ENCODE measurements at regions not wholly inside any gene's neighbourhood (a gene's known extent, or its start where the extent isn't known, plus 50 kb on each side); places are given as distances from the start of the nearest gene placed in this dataset.
"Not testable (repeated sequence)": the region's sequence is repeated elsewhere in the genome, so short reads cannot be mapped to it uniquely, and the experiment has no call there.

DNA sequence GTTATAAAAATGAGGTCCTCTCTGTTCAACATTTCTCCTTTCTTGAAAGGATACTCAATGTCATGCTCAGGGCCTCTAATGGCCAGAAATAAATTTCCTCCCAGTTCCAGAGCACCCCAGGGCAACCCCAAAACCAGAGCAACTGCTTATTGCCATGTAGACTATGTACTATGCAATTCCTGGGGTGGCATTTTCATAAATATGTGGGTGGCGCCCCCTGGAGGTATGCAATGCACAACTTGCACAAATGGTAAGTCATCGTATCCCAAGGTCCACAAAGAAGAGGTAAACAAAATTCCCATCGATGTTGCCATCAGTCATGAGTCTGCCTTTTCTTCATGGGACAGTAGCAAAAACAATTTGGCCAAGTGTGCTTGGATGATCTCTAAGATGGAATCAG is 98.6 kb upstream of the DEFB108B start:
- not testable (repeated sequence) for H3K36me3 ChIP-seq (ENCODE audit: control insufficient read depth, insufficient read depth, low read length); H3K4me3 ChIP-seq (ENCODE audit: low read depth, low read length)

DNA sequence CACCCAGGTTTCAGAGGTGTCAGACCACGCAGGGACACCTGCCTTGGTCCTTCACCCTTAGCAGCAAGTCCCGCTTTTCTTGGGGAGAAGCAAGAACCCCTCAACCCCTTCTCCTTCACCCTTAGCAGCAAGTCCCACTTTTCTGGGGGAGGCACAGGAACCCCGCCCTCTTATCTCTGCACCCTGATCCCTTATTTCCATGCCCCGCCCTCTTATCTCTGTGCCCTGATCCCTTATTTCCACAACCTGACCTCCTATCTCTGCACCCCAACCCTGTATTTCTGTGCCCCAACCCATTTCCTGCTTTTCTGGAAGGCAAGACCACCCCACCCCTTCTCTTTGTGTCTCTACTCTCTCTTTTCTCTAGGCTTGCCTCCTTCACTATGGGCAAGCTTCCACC is 94.7 kb upstream of the DEFB108B start:
- not testable (repeated sequence) for H3K4me3 ChIP-seq (ENCODE audit: low read depth, low read length); H3K9ac ChIP-seq (ENCODE audit: low read depth, low read length); H3K27me3 ChIP-seq (ENCODE audit: control insufficient read depth, insufficient read depth, low read length); H3K4me1 ChIP-seq (ENCODE audit: control insufficient read depth, insufficient read depth, low read length); H3K9me3 ChIP-seq (ENCODE audit: control insufficient read depth, insufficient read depth, low read length); H3K36me3 ChIP-seq (ENCODE audit: control insufficient read depth, insufficient read depth, low read length)

More for the DNA sequence above, 98.6 kb upstream of the DEFB108B start:
- not testable (repeated sequence) for H3K9me3 ChIP-seq (ENCODE audit: control insufficient read depth, insufficient read depth, low read length); H3K9ac ChIP-seq (ENCODE audit: low read depth, low read length); H3K4me1 ChIP-seq (ENCODE audit: control insufficient read depth, insufficient read depth, low read length); H3K27me3 ChIP-seq (ENCODE audit: control insufficient read depth, insufficient read depth, low read length)

DNA sequence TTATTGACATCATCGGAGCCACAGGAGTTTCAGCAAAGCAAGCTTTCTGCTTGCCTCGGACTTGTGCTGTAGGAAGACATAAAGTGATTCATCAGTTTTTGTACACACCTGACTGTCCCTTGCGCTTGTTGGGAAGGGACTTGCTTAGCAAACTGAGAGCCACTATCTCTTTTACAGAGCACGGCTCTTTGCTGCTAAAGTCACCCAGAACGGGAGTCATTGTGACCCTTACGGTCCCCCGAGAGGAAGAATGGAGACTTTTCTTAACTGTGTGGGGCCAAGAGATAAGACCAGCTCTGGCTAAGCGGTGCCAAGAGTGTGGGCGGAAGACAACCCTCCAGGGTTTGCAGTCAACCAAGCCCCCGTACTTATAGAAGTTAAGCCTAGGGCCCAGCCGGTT is 89.6 kb upstream of the DEFB108B start:
- not testable (repeated sequence) for H3K4me1 ChIP-seq (ENCODE audit: control insufficient read depth, insufficient read depth, low read length); H3K27me3 ChIP-seq (ENCODE audit: control insufficient read depth, insufficient read depth, low read length); H3K36me3 ChIP-seq (ENCODE audit: control insufficient read depth, insufficient read depth, low read length)

DNA sequence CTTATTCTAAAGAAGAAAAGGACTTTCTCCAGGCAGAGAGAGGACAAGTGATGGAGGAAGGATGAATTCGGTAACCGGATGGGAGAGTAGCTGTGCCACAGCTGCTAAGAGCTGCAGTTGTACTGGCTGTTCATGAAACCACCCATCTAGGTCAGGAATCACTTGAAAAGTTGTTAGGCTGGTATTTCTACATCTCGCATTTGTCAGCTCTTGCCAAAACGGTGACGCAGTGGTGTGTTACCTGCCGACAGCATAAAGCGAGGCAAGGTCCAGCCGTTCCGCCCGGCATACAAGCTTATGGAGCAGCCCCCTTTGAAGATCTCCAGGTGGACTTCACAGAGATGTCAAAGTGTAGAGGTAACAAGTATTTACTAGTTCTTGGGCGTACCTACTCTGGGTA is 87.3 kb upstream of the DEFB108B start:
- not testable (repeated sequence) for H3K4me3 ChIP-seq (ENCODE audit: low read depth, low read length); H3K27me3 ChIP-seq (ENCODE audit: control insufficient read depth, insufficient read depth, low read length); H3K9ac ChIP-seq (ENCODE audit: low read depth, low read length); H3K36me3 ChIP-seq (ENCODE audit: control insufficient read depth, insufficient read depth, low read length); H3K9me3 ChIP-seq (ENCODE audit: control insufficient read depth, insufficient read depth, low read length); H3K4me1 ChIP-seq (ENCODE audit: control insufficient read depth, insufficient read depth, low read length)

More for the DNA sequence above, 89.6 kb upstream of the DEFB108B start:
- H3K4me3 ChIP-seq (ENCODE audit: low read depth, low read length); H3K9me3 ChIP-seq (ENCODE audit: control insufficient read depth, insufficient read depth, low read length); H3K9ac ChIP-seq (ENCODE audit: low read depth, low read length): not testable (repeated sequence)

DNA sequence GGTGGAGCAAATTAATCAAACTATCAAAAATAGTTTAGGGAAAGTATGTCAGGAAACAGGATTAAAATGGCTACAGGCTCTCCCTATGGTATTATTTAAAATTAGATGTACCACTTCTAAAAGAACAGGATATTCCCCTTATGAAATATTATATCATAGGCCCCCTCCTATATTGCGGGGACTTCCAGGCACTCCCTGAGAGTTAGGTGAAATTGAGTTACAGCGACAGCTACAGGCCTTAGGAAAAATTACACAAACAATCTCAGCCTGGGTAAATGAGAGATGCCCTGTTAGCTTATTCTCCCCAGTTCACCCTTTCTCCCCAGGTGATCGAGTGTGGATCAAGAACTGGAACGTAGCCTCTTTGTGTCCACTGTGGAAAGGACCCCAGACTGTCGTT is 86.7 kb upstream of the DEFB108B start:
- not testable (repeated sequence) for H3K4me3 ChIP-seq (ENCODE audit: low read depth, low read length); H3K4me1 ChIP-seq (ENCODE audit: control insufficient read depth, insufficient read depth, low read length)

DNA sequence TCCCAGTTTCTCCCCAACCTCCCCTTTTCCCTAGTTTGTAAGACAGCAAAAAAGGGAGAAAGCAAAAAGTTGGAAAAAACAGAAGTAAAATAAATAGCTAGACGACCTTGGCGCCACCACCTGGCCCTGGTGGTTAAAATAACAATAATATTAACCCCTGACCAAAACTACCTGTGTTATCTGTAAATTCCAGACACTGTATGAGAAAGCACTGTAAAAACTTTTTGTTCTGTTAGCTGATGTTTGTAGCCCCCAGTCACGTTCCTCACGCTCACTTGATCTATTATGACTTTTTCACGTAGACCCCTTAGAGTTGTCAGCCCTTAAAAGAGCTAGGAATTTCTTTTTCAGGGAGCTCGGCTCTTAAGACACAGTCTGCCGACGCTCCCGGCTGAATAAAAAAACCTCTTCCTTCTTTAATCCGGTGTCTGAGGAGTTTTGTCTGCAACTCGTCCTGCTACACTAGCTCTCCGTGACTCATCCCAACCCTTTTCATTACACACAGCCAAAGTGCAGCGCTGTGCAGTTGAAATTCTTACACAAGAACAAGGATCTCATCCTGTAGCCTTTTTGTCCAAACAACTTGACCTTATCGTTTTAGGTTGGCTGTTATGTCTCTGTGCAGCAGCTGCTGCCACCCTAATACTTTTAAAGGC is 83.9 kb upstream of the DEFB108B start:
- not testable (repeated sequence) for H3K27me3 ChIP-seq (ENCODE audit: control insufficient read depth, insufficient read depth, low read length); H3K9ac ChIP-seq (ENCODE audit: low read depth, low read length); H3K9me3 ChIP-seq (ENCODE audit: control insufficient read depth, insufficient read depth, low read length); H3K4me1 ChIP-seq (ENCODE audit: control insufficient read depth, insufficient read depth, low read length); H3K4me3 ChIP-seq (ENCODE audit: low read depth, low read length); H3K36me3 ChIP-seq (ENCODE audit: control insufficient read depth, insufficient read depth, low read length)

More for the DNA sequence above, 86.7 kb upstream of the DEFB108B start:
- not testable (repeated sequence) for H3K27me3 ChIP-seq (ENCODE audit: control insufficient read depth, insufficient read depth, low read length); H3K9ac ChIP-seq (ENCODE audit: low read depth, low read length); H3K36me3 ChIP-seq (ENCODE audit: control insufficient read depth, insufficient read depth, low read length); H3K9me3 ChIP-seq (ENCODE audit: control insufficient read depth, insufficient read depth, low read length)

DNA sequence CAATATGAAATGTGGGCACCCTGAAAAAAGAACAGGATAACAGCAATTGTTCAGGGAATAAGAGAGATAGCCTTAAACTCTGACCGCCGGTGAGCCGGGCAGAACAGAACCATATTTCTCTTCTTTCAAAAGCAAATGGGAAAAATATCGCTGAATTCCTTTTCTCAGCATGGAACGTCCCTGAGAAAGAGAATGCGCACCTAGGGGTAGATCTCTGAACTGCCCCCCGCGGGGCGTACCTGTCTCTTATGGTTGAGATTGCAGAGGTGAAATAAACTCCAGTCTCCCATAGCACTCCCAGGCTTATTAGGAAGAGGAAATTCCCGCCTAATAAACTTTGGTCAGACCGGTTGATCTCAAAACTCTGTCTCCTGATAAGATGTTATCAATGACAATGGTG is 82.1 kb upstream of the DEFB108B start:
- H3K4me1 ChIP-seq (ENCODE audit: control insufficient read depth, insufficient read depth, low read length); H3K36me3 ChIP-seq (ENCODE audit: control insufficient read depth, insufficient read depth, low read length); H3K9ac ChIP-seq (ENCODE audit: low read depth, low read length); H3K9me3 ChIP-seq (ENCODE audit: control insufficient read depth, insufficient read depth, low read length); H3K4me3 ChIP-seq (ENCODE audit: low read depth, low read length); H3K27me3 ChIP-seq (ENCODE audit: control insufficient read depth, insufficient read depth, low read length): not testable (repeated sequence)

DNA sequence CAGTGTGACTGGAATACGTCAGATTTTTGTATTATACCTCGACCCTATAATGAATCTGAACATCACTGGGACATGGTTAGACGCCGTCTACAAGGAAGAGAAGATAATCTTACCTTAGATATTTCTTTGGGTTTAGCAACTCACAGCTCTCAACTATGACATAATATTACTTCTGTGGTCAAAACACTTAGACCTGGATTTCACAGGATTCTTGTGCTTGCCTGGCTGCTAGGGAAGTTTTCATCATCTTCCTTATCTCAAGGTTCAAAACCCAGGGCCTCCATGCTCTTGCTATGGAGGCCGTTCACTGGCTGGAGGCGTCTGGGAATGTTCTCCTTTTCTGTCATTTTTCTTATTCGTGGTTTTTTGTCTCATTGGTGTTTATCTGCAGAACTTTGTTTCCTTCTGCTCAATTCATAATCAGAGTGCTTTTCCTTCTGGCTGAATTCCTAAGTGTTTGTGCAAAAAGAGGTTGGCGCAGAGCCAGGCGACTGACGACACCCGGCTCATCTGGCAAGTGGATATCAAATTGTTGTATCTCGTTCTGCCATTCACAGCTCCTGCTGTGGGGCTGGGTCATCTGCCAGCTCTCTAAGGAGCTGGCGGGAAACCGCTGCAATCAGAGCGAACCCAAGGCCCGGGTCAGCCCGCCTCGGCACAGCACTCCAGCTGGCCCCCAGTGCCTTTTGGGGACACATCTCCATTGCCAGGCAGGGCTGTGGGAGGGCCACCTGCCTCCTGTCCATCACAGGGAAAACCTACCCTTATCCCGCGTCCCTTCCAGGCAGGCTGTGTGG is 68.1 kb upstream of the DEFB108B start:
- H3K27me3 ChIP-seq (ENCODE audit: control insufficient read depth, insufficient read depth, low read length); H3K4me3 ChIP-seq (ENCODE audit: low read depth, low read length); H3K4me1 ChIP-seq (ENCODE audit: control insufficient read depth, insufficient read depth, low read length); H3K9me3 ChIP-seq (ENCODE audit: control insufficient read depth, insufficient read depth, low read length); H3K9ac ChIP-seq (ENCODE audit: low read depth, low read length); H3K36me3 ChIP-seq (ENCODE audit: control insufficient read depth, insufficient read depth, low read length): not testable (repeated sequence)

DNA sequence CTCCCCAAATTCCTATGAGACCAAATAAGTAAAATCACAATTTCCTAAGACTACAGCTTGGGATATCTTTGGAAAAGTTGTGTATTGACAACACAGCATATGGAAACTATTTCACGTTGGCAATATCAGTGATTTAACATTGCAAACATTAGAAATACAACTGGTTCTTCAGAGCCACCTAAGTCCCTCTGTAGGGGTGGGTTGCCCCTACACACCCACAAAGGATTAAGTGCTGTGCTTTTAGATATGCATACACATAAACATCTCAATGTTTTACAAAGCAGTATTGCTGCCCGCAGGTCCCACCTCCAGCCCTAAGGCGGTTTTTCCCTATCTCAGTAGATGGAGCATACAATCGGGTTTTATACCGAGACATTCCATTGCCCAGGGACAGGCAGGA is 66.0 kb upstream of the DEFB108B start:
- not testable (repeated sequence) for H3K4me3 ChIP-seq (ENCODE audit: low read depth, low read length); H3K9me3 ChIP-seq (ENCODE audit: control insufficient read depth, insufficient read depth, low read length); H3K36me3 ChIP-seq (ENCODE audit: control insufficient read depth, insufficient read depth, low read length); H3K4me1 ChIP-seq (ENCODE audit: control insufficient read depth, insufficient read depth, low read length); H3K27me3 ChIP-seq (ENCODE audit: control insufficient read depth, insufficient read depth, low read length); H3K9ac ChIP-seq (ENCODE audit: low read depth, low read length)

DNA sequence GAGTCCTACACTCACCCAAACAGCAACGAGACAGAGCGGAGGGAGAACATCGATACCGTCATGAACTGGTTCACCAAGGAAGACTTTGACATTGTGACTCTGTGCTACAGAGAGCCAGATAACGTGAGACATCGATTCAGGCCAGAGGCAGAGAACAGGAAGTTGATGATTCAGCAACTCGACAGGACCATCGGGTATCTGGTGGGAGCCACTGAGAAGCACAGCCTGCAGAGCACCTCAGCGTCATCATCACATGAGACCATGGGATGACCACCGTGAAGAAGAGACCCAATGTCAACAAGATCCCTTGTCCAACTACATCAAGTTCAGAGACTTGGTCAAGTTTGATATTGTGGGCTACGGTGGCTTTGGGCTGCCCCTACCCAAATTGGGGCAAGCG is 60.8 kb upstream of the DEFB108B start:
- H3K4me3 ChIP-seq (ENCODE audit: low read depth, low read length); H3K9ac ChIP-seq (ENCODE audit: low read depth, low read length); H3K36me3 ChIP-seq (ENCODE audit: control insufficient read depth, insufficient read depth, low read length); H3K4me1 ChIP-seq (ENCODE audit: control insufficient read depth, insufficient read depth, low read length); H3K27me3 ChIP-seq (ENCODE audit: control insufficient read depth, insufficient read depth, low read length); H3K9me3 ChIP-seq (ENCODE audit: control insufficient read depth, insufficient read depth, low read length): not testable (repeated sequence)

DNA sequence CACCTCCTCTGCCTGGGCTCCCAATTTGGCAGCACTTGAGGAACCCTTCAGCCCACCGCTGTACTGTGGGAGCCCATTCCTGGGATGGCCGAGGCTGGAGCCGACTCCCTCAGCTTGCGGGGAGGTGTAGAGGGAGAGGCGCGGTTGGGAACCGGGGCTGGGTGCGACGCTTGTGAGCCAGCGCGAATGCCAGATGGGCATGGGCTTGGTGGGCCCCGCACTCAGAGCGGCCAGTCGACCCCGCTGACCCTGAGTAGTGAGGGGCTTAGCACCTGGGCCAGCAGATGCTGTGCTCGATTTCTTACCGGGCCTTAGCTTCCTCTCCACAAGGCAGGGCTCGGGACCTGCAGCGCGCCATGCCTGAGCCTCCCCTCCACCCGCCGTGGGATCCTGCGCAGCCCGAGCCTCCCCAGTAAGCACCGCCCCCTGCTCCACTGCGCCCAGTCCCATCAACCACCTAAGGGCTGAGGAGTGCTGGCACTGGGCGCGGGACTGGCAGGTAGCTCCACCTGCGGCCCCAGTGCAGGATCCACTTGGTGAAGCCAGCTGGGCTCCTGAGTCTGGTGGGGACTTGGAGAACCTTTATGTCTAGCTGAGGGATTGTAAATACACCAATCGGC is 58.3 kb upstream of the DEFB108B start:
- Histone ChIP-seq H3K9me3 (ENCODE audit: control insufficient read depth, insufficient read depth, low read length) (no peaks in the 10 kb centered on the region), H3K4me3 (ENCODE audit: low read depth, low read length) (no peak overlapping the region), H3K9ac (ENCODE audit: low read depth, low read length) (no peak overlapping the region), H3K4me1 (ENCODE audit: control insufficient read depth, insufficient read depth, low read length) (no peaks in the 10 kb centered on the region), H3K36me3 (ENCODE audit: control insufficient read depth, insufficient read depth, low read length) (no peaks in the 10 kb centered on the region), H3K27me3 (ENCODE audit: control insufficient read depth, insufficient read depth, low read length) (no peaks in the 10 kb centered on the region)

DNA sequence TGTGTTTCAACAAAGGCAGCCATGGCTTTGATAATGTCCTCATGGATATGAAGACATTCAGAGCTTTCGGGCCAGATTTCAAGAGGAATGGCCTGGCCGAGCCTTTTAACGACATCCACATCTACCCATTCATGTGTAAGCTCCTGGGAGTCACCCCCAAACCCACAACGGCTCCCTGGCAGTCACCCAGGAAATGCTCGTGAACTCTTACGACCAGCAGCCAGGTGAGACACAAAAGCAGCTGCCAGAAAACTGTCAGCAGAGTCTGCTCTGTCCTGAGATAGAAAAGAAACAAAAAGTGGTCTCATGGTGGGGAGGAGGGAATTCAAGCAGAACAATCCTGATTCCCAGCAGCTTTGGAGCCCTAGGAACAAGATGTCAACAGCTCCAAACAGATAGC is 52.9 kb upstream of the DEFB108B start:
- H3K4me3 ChIP-seq (ENCODE audit: low read depth, low read length); H3K9ac ChIP-seq (ENCODE audit: low read depth, low read length); H3K9me3 ChIP-seq (ENCODE audit: control insufficient read depth, insufficient read depth, low read length): not testable (repeated sequence)

More for the DNA sequence above, 52.9 kb upstream of the DEFB108B start:
- not testable (repeated sequence) for H3K4me1 ChIP-seq (ENCODE audit: control insufficient read depth, insufficient read depth, low read length); H3K36me3 ChIP-seq (ENCODE audit: control insufficient read depth, insufficient read depth, low read length); H3K27me3 ChIP-seq (ENCODE audit: control insufficient read depth, insufficient read depth, low read length)
